ENCODE measurements at regions not wholly inside any gene's neighbourhood (a gene's known extent, or its start where the extent isn't known, plus 50 kb on each side); places are given as distances from the start of the nearest gene placed in this dataset.

GRCh38 chr15:25177955-25178801 is 223.4 kb downstream of the SNRPN start:
- DNase-seq (ENCODE audit: low read depth), result no peak

GRCh38 chr15:25178835-25179672 is 224.3 kb downstream of the SNRPN start:
- no peak for DNase-seq (ENCODE audit: low read depth)
- H3K4me3 ChIP-seq (replicated peaks; ENCODE audit: low read depth, low read length), result no peak overlapping the region
- no peak for TF ChIP-seq CTCF (IDR thresholded peaks at IDR 0.05; ENCODE audit: low read length, missing control alignments)

More at GRCh38 chr15:25177955-25178801, 223.4 kb downstream of the SNRPN start:
- TF ChIP-seq CTCF (IDR thresholded peaks at IDR 0.05; ENCODE audit: low read length, missing control alignments), result no peak
- no peak overlapping the region for H3K4me3 ChIP-seq (replicated peaks; ENCODE audit: low read depth, low read length)

- no peak overlapping the region for H3K4me3 ChIP-seq (replicated peaks; ENCODE audit: low read depth, low read length)
- TF ChIP-seq CTCF (IDR thresholded peaks at IDR 0.05; ENCODE audit: low read length, missing control alignments), result no peak
- no peak for DNase-seq (ENCODE audit: low read depth)
Measured at GRCh38 chr15:25179673-25180511, 225.1 kb downstream of the SNRPN start.

- TF ChIP-seq CTCF (IDR thresholded peaks at IDR 0.05; ENCODE audit: low read length, missing control alignments), result no peak
- H3K4me3 ChIP-seq (replicated peaks; ENCODE audit: low read depth, low read length), result no peak overlapping the region
- no peak for DNase-seq (ENCODE audit: low read depth)
Measured at GRCh38 chr15:25180606-25181292, 226.0 kb downstream of the SNRPN start.

- H3K4me3 ChIP-seq (replicated peaks; ENCODE audit: low read depth, low read length), result no peak overlapping the region
- no peak for TF ChIP-seq CTCF (IDR thresholded peaks at IDR 0.05; ENCODE audit: low read length, missing control alignments)
- no peak for DNase-seq (ENCODE audit: low read depth)
Measured at GRCh38 chr15:25181293-25182097, 226.7 kb downstream of the SNRPN start.
